Calu3 (cell line): ENCODE measurements at regions not wholly inside any gene's neighbourhood (a gene's known extent, or its start where the extent isn't known, plus 50 kb on each side); places are given as distances from the start of the nearest gene placed in this dataset.

Source experiments
- BruUV-seq: library from RNA; stranded (reverse); fragments of 400-500 nt; replicated peaks from 2 replicates; lab custom pipeline; 2021; lab: Mats Ljungman, UMichigan
- CTCF ChIA-PET: fragments of 300-600 bp; sonication (Branson Sonifier 250); formaldehyde crosslinking; loops from one replicate; lab custom pipeline; 2022; ENCODE audit warnings: antibody characterized with exemption; lab: Charles Lee
- DNase-seq: peaks from one replicate; pipeline ENCODE4 v3.0.0; 2022
- H3K27ac Mint-ChIP-seq: one replicate; pipeline ENCODE4 v1.8.0; 2022; ENCODE audit warnings: mixed read lengths; ENCODE audit not compliant: unreplicated experiment
- H3K27me3 Mint-ChIP-seq: one replicate; pipeline ENCODE4 v1.8.0; 2022; ENCODE audit warnings: mixed read lengths; ENCODE audit not compliant: unreplicated experiment
- H3K36me3 Mint-ChIP-seq: one replicate; pipeline ENCODE4 v1.8.0; 2022; ENCODE audit warnings: mild to moderate bottlenecking, moderate library complexity, mixed read lengths; ENCODE audit not compliant: insufficient read depth, unreplicated experiment
- H3K4me1 Mint-ChIP-seq: one replicate; pipeline ENCODE4 v1.8.0; 2022; ENCODE audit warnings: mild to moderate bottlenecking, low read depth, mixed read lengths; ENCODE audit not compliant: unreplicated experiment
- H3K4me3 Mint-ChIP-seq: one replicate; pipeline ENCODE4 v1.8.0; 2022; ENCODE audit warnings: mild to moderate bottlenecking, low read depth, moderate library complexity, mixed read lengths; ENCODE audit not compliant: unreplicated experiment
- H3K9me3 Mint-ChIP-seq: one replicate; pipeline ENCODE4 v1.8.0; 2022; ENCODE audit warnings: low read depth, mixed read lengths; ENCODE audit not compliant: unreplicated experiment
- CTCF ChIP-seq: fragments of 200-600 bp; IDR thresholded peaks from one replicate; pipeline ENCODE4 v1.8.0; 2022; ENCODE audit warnings: antibody characterized with exemption; ENCODE audit not compliant: unreplicated experiment
- intact Hi-C: fragments of 100-400 bp; cut with micrococcal nuclease; formaldehyde crosslinking; loops from one replicate; pipeline ENCODE4 v1.10.0; 2022; ENCODE audit not compliant: unreplicated experiment

GRCh38 chr3:194279701-194280360 lies 71.3 kb downstream of the CPN2 start:
- intact Hi-C loops = no loop called here
- TF ChIP-seq CTCF = no peak
- no peak for DNase-seq
- Mint-ChIP-seq H3K27me3 (peaks cover 45% of the 10 kb centered on the region), H3K4me3 (no peak overlapping the region), H3K36me3 (peaks cover 13% of the 10 kb centered on the region), H3K4me1 (peaks cover 15% of the 10 kb centered on the region), H3K9me3 (no peaks in the 10 kb centered on the region), H3K27ac (no peak overlapping the region)
- CTCF ChIA-PET = no interaction called here
- BruUV-seq = no TSS peak

- BruUV-seq = no TSS peak
- TF ChIP-seq CTCF = no peak
- no peak overlapping the region for H3K4me3 Mint-ChIP-seq
- no peak overlapping the region for H3K27ac Mint-ChIP-seq
- CTCF ChIA-PET = no interaction called here
- intact Hi-C loops = no loop called here
- H3K36me3 Mint-ChIP-seq = peaks cover 4% of the 10 kb centered on the region
- DNase-seq = no peak
- H3K9me3 Mint-ChIP-seq = no peaks in the 10 kb centered on the region
- peaks cover 45% of the 10 kb centered on the region for H3K27me3 Mint-ChIP-seq
- peaks cover 6% of the 10 kb centered on the region for H3K4me1 Mint-ChIP-seq
Measured at GRCh38 chr3:194280777-194281176, 70.4 kb downstream of the CPN2 start.

GRCh38 chr3:194281306-194281705 lies 69.8 kb downstream of the CPN2 start:
- peaks cover 45% of the 10 kb centered on the region for H3K27me3 Mint-ChIP-seq
- H3K36me3 Mint-ChIP-seq = no peaks in the 10 kb centered on the region
- BruUV-seq = no TSS peak
- H3K27ac Mint-ChIP-seq = no peak overlapping the region
- peaks cover under 1% of the 10 kb centered on the region for H3K4me1 Mint-ChIP-seq
- CTCF ChIA-PET = no interaction called here
- intact Hi-C loops = no loop called here
- DNase-seq = no peak
- H3K9me3 Mint-ChIP-seq = no peaks in the 10 kb centered on the region
- TF ChIP-seq CTCF = no peak
- no peak overlapping the region for H3K4me3 Mint-ChIP-seq

GRCh38 chr3:194281766-194282165 lies 69.4 kb downstream of the CPN2 start:
- no peak for TF ChIP-seq CTCF
- CTCF ChIA-PET = interaction anchor here (0.6 kb wide), 1 partner anchor 1592 kb away, joined by 6 read pairs; no protein-coding TSS in a partner anchor
- Mint-ChIP-seq H3K4me3 (no peak overlapping the region), H3K4me1 (no peaks in the 10 kb centered on the region), H3K27ac (no peak overlapping the region), H3K27me3 (peaks cover 45% of the 10 kb centered on the region), H3K9me3 (no peaks in the 10 kb centered on the region), H3K36me3 (no peaks in the 10 kb centered on the region)
- no TSS peak for BruUV-seq
- intact Hi-C loops = no loop called here
- no peak for DNase-seq
